NCI-H2171 treated with DMSO at 0.1 percent for 48 hours (cell line): ENCODE measurements at regions not wholly inside any gene's neighbourhood (a gene's known extent, or its start where the extent isn't known, plus 50 kb on each side); places are given as distances from the start of the nearest gene placed in this dataset.

Source experiments
- DNase-seq: peaks from one replicate; lab custom pipeline; 2025; lab: John Stamatoyannopoulos, UW

GRCh38 chr2:60096556-60096955 is 456.9 kb downstream of the BCL11A start:
- no peak for DNase-seq

DNA sequence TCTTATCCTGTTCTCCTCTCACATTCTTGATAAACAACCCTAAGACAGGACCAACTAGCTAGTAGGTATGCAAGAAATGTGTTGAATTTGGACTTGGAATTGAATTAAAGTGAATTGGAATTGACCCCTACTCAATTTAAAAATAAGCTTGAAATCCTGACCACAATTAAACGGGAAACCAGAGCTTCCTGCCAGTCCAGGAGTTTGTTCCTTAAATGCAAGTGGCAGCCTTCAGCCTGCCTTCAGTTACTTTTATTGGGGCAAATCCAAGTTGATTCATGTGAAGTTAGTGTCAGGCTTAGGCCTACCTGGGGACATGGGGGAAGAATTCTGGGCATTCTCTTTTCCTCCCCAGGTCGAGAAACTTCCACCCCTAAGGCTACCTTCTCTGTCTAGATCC is 457.6 kb downstream of the BCL11A start:
- no peak for DNase-seq

- no peak for DNase-seq
Measured at GRCh38 chr2:60095202-60095815, 458.1 kb downstream of the BCL11A start.

DNA sequence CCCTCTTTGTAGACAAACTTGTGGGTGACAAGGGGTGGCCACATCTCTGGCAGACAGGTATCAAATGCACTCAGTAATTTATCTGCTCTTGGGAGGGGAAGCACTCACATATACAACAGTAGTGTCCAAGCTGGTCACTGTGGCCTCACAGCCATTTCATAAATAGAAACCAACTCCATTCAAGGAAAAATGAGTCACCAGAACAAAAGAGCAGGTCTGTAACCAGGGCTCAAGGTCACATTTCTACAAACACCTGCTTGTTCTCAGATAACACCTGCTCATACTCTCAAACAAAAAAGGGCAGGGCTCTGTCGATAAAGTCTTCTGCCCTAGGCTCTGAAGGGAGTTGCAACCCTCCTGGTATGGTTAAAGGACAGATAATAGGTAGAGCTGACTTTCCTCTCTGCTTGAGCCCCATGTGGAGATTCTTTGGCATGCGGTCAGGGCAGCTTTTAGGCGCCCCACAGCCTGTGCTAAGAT is 459.0 kb downstream of the BCL11A start:
- DNase-seq, result peak; percentile 58

DNA sequence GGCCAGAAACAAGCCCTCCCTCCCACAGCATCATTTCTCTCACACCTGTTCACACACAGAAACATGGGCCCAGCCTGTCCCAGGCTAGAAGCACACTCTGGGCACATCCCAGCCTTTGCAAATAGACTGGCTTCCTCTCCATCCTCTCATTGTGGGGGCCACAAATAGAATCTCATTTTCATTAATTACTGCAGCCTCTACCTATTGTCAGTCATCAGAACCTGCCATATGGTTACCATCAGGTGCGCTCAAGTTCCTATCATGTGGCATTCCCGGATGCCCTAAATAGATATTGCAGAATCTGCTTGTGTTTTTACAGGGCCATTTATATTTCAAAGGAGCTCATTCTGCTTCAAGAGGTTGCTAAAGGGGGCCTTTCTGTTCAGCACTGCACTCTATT is 460.7 kb downstream of the BCL11A start:
- DNase-seq, result peak; percentile 70

DNA sequence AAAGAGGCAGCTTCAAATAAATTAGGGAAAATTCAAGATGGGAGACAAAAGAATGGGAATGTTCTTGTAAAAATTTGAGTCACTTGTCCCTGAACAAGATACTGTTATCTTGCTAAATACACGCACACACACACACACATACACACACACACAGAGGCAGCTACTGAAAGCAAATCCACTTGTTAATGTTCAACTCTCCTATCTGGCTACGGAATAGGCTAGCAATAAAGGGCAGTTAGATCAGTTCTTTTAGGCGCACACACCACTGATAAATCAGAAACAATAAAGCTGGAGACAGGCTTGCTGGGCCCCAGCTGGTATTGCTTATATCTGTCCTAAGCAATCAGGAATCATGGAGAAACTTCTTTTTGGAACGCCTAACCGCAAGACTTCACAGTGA is 461.6 kb downstream of the BCL11A start:
- no peak for DNase-seq

GRCh38 chr2:60091266-60091665 is 462.2 kb downstream of the BCL11A start:
- DNase-seq, result no peak

DNA sequence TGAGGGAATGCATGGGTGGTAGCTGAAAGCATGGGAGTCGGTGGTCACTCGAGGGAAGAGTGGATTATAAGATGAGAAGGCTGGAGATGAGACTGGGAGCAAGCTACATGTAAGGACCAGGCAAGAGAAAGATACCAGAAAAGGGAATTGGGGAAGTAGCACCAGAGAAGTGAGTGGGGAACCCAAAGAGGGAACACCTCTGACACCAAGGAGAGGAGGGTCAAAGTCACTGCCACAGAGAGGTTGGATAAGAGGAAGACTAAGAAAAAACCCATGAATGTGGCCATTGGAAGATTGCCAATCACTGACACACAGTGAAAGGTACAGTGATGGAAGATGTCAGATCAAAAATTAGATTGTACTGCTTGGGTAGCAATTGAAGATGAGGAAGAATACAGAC is 473.9 kb downstream of the BCL11A start:
- no peak for DNase-seq

DNA sequence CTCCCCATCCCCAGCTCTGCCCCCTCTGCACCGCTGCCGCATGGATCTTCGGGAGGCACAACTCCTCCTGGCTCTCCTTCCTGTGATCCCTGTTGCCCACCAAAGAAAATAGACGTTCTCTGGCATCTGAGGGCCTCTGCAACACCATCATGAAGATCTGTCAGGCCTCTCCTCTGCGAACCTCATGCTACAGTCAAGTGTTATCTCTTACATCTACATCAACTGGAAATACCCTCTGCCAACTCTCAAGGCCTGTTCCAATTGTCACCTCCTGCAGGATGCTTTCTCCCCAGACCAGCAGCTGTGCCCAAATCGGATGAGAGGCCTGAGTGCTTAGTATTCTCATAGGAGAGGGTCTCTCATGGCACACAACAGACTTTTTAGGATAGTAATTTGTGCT is 478.4 kb downstream of the BCL11A start:
- no peak for DNase-seq

DNA sequence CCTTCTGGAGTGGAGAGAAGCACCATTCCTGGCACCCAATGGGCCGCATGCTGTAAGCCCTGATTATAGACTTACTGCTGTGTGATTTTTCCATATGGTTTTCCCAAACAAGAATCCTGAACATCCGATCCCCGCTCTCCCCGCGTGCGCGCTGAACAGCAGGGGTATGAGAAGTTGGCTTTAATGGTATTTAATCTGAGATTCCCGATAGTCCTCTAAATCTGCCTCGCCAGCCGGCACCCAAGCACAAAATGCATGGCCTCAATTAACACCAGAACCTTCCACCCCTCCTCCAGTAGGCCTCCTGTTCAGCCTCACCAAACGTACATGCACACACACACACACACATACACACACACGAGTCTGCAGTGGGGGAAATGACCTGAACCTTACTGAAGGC is 480.3 kb downstream of the BCL11A start:
- DNase-seq, result no peak

DNA sequence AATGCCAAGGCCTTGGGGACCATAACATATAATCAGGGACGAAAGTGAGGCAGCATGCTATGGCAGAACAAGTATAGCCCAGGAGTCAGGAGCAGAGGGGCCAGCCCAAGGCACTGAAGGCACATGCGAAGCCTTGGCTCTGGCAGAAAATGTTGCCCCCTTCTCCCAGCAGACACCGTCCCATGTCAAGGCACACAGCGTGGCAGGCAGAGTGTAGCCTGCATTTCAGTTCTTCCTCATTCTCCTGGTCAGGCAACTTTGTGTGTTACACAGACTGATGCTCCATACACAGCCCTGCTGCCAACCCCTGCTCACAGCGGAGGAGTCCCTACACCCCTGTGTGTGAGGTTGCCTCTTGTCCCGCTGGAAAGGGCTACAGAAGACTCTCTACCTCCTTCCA is 480.8 kb downstream of the BCL11A start:
- no peak for DNase-seq

GRCh38 chr2:60071490-60071831 is 482.0 kb downstream of the BCL11A start:
- DNase-seq, result no peak

DNA sequence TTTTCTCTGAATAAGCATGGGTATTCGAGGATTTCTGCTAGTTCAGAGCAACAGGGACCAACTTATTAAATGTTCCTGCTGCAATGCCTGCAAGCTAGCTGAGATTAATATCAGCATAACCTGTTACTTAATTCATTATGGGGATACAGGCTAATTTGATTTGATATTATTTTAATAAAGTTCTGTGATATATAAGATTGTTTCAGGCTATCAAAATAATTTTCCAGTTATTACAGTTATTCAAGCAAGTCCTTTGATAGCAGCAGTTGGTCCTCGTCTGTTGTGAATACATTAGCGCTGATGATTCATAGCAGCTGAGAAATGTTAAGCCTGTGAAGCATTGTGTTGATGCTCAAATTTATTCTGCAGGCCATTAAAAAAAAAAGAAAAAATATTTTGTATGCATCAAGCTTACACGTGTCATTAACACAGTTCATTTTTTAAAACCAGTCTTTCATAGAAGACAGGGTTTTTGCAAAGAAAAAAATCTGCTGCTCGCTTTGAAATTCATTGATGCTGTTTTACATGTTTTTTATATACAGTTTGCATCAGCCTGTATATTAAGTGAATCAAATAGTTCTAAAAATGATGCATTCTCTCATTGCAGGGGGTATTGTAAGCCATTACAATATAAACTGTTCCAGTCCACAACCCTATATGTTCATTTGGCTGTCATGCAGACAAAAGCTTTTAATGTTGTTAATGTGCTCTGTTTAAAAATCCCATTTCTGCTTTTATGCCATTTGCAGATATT is 482.5 kb downstream of the BCL11A start:
- no peak for DNase-seq

- DNase-seq, result no peak
Measured at GRCh38 chr2:60070196-60070595, 483.3 kb downstream of the BCL11A start.

GRCh38 chr2:60068755-60069154 is 484.7 kb downstream of the BCL11A start:
- DNase-seq, result no peak

DNA sequence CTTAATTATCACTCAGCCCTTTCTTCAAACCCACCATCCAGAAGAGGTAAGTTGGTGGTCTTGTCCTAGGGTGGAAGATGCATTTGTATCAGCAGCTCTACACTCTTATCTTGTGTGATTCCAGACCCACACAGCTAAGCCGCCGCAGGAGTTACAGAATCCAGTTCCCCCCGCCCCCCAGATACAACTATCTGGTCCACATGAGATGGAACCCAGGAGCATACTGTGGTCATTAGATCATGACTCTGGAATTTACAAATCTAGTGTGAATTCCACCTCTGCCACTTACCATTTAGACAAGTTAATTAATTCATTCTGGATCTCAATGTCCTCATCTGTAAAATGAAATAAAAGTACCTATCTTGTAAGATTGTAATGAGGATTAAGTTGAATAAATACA is 486.4 kb downstream of the BCL11A start:
- no peak for DNase-seq

DNA sequence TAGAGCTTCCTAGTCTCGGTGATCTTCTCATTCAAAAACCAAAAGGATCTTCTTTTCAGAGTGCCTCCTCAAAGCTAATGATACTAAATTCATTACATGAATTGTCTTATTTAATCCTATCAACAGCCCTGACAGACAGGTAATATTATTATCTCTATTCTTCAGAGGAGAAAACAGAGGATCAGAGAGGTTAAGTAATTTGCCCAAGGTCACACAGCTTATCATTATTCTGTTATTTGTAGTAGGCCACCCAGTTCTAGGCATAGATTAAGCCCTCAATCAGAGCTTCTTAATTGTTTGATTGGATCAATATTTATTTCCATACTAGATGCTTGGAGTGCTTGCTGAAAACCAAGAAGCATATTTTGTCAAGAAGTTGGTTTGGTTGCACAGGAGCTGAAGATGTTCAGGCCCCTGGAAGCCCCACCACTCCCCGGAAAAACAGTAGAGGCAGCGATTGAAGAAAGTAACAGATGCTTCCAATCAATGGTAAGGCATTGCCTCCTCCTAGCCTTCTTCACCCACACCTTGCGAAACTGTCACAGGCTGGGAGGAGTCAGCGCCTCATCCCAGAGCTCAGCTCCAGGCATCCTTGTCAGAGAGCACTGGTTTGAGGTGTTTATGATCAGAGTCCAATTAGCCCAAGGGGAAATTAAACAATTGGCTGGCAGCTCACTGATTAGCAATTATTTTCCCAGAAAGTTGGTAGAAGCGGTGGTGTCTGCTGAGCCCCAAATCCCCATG is 487.2 kb downstream of the BCL11A start:
- DNase-seq, result no peak

DNA sequence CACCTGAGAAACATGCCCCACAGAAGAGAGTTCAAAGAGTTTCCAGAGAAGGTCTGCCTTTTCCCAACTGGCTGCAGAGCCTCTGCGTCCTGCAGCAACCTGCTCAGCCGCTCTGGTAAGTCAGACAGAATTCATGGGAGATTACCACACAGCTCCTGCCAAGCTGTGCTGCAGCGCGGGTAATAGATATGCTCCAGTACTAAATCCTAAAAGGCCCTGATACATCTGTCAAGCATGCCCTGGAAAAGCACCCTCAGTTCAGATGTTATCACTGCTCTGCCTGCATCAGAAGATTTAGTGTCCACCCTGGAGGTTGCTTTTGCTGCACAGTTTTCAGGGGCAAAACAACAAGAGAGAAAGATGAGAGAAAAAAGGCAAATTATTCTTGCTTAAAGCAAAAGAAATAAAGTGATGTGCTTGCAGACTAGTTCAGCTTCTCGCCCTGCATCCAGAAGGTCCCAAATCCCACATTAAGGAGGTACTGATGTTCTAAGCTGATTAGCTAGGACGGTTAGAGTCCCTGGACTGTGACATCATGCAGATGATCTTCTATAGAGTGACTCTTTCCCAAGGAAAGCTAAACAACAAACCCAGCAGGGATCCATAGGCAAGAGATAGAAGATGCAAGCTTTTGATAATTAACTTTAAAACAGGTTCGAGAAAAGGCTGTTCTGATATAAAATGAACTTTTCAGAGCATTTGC is 488.6 kb downstream of the BCL11A start:
- DNase-seq, result peak; percentile 60

- DNase-seq, result no peak
Measured at GRCh38 chr2:60058781-60059180, 494.7 kb downstream of the BCL11A start.

DNA sequence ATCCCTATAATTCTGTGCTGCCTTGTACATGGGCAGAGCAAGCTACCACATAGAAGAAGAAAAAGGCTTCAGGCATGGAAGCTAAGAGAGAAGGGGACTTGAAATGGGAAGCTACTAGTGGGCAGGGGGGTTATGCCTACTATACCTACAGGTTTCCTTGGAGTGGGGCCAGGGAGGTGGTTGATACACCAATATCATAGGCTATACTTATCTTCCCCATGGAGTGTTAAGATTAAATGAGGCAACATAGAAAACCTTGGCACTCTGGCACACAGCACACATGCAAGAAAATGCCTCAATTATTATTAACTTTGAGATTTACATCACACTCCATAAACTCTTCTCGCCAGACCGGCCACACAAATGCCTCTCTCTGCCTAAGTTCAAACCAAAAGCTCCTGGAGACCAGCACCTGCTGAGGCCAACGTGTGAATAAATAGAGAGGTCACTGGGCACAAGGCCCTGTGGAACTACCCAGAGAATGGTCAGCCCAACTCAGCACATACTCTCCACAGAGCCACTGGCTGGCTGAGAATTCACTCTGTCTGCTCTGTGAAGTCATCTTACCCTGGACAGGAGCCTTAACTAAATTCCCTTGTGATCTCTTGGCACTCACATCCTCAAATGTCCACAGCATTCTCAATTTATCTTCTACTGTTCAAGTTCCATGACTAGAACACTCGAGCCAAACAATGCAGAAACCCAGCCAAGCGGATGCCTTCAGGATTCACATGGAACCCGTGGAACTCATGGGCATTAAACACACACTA is 498.7 kb downstream of the BCL11A start:
- no peak for DNase-seq

DNA sequence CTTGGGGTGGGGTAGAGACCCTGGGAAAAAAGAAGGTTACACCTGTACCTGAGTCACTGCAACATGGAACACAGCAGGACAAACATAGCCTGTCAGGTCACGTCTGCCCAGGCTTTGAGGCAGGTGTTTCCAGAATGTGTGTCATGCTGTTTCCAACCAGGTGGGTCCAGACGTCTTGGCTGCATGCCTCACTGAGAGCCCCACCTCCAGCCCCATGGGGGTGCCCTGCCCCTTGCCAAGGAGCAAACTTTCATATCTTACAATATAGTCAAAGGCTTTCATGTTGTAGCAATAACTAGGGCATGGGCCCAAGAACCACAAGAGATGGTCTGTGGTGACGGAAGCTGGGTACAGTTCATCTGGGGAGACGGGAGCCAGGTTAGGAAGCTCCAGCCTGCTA is 499.7 kb downstream of the BCL11A start:
- peak; percentile 49 for DNase-seq

DNA sequence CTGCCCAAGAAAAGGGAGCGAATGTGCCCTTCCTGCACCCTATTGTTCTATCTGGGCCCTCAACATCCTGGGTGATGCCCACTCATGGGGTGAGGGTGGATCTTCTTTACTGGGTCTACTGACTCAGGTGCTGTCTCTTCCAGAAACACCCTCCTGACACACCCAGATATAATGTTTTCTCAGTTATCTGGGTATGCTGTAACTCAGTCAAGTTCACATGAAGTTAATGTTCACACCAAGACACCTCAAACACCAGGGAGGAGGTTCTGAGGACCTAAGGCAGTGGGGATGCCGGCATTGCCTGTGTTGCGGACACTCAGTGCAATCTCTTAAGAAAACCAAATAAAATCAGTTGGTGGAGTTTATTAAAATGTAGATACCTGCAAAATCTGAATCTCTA is 500.9 kb downstream of the BCL11A start:
- no peak for DNase-seq
